GM19023 (cell line): ENCODE measurements at regions not wholly inside any gene's neighbourhood (a gene's known extent, or its start where the extent isn't known, plus 50 kb on each side); places are given as distances from the start of the nearest gene placed in this dataset.

Experiments used
- ATAC-seq: cut with Tn5 transposase; IDR thresholded peaks from one replicate; pipeline ENCODE4 v1.9.1; 2021; ENCODE audit warnings: mild to moderate bottlenecking, moderate library complexity; ENCODE audit not compliant: unreplicated experiment

GRCh38 chr12:84305144-84305543 lies 607.5 kb downstream of the SLC6A15 start:
- ATAC-seq = no peak

GRCh38 chr12:84294246-84294645 lies 618.4 kb downstream of the SLC6A15 start:
- no peak for ATAC-seq

- no peak for ATAC-seq
These were observed 622.4 kb downstream of the SLC6A15 start for GRCh38 chr12:84290168-84290567.

GRCh38 chr12:84277986-84278385 lies 634.6 kb downstream of the SLC6A15 start:
- ATAC-seq = no peak

GRCh38 chr12:84276215-84276614 lies 636.4 kb downstream of the SLC6A15 start:
- no peak for ATAC-seq

GRCh38 chr12:84272324-84272723 lies 640.3 kb downstream of the SLC6A15 start:
- ATAC-seq = no peak

GRCh38 chr12:84270470-84271140 lies 642.0 kb downstream of the SLC6A15 start:
- no peak for ATAC-seq

- ATAC-seq = no peak
These were observed 664.7 kb downstream of the SLC6A15 start for GRCh38 chr12:84247931-84248330.

GRCh38 chr12:84243686-84244085 lies 668.9 kb downstream of the SLC6A15 start:
- ATAC-seq = no peak

GRCh38 chr12:84222841-84223240 lies 689.8 kb downstream of the SLC6A15 start:
- no peak for ATAC-seq

- ATAC-seq = no peak
These were observed 694.2 kb downstream of the SLC6A15 start for GRCh38 chr12:84218406-84218805.

GRCh38 chr12:84201976-84202375 lies 710.6 kb downstream of the SLC6A15 start:
- no peak for ATAC-seq

GRCh38 chr12:84198294-84198946 lies 714.2 kb downstream of the SLC6A15 start:
- no peak for ATAC-seq

GRCh38 chr12:84191779-84192178 lies 720.8 kb downstream of the SLC6A15 start:
- ATAC-seq = no peak

GRCh38 chr12:84186433-84186832 lies 726.2 kb downstream of the SLC6A15 start:
- ATAC-seq = no peak

GRCh38 chr12:84183576-84183975 lies 729.0 kb downstream of the SLC6A15 start:
- ATAC-seq = no peak

- ATAC-seq = no peak
These were observed 738.5 kb downstream of the SLC6A15 start for GRCh38 chr12:84174115-84174514.

- ATAC-seq = no peak
These were observed 739.7 kb downstream of the SLC6A15 start for GRCh38 chr12:84172823-84173424.

GRCh38 chr12:84166812-84167211 lies 745.8 kb downstream of the SLC6A15 start:
- ATAC-seq = no peak

- ATAC-seq = no peak
These were observed 746.5 kb downstream of the SLC6A15 start for GRCh38 chr12:84165998-84166571.

GRCh38 chr12:84161296-84161695 lies 751.3 kb downstream of the SLC6A15 start:
- no peak for ATAC-seq

GRCh38 chr12:84159260-84159659 lies 753.3 kb downstream of the SLC6A15 start:
- ATAC-seq = no peak
